Transverse colon (tissue), 4 donors: ENCODE measurements at regions not wholly inside any gene's neighbourhood (a gene's known extent, or its start where the extent isn't known, plus 50 kb on each side); places are given as distances from the start of the nearest gene placed in this dataset.
A peak's percentile ranks its signal among the peaks of the same experiment; 100 is the strongest.

ENCODE experiments used
- DNase-seq: peaks from one replicate; pipeline ENCODE4 v3.0.0-alpha.2; 2019
- H3K27ac ChIP-seq, 4 donors: fragments of 200-600 bp; sonication (generic); 2 replicates each; pipeline ENCODE4 v1.5.1; 2016 to 2018; ENCODE audit warnings: inconsistent platforms in 4 of 4
- H3K27me3 ChIP-seq: fragments of 200-600 bp; sonication (generic); 2 replicates; pipeline ENCODE4 v1.5.1; 2017; ENCODE audit warnings: inconsistent platforms
- H3K36me3 ChIP-seq, 4 donors: fragments of 200-600 bp; sonication (generic); 2 replicates each; pipeline ENCODE4 v1.5.1; 2017 to 2019; ENCODE audit warnings: inconsistent platforms in 4 of 4
- H3K4me1 ChIP-seq, 4 donors: fragments of 200-600 bp; sonication (generic); 2 replicates each; pipeline ENCODE4 v1.5.1; 2017 to 2020; ENCODE audit warnings: inconsistent platforms in 4 of 4
- H3K4me3 ChIP-seq, 4 donors: fragments of 200-600 bp; sonication (generic); 1 replicate in 1 of 4; 2 replicates in 3 of 4; pipeline versions ENCODE4 v1.5.1 to v1.6.1; 2017 to 2019; ENCODE audit warnings: inconsistent platforms in 4 of 4
- H3K9me3 ChIP-seq, 2 donors: fragments of 200-600 bp; sonication (generic); 2 replicates each; pipeline ENCODE4 v1.5.1; 2017 to 2019; ENCODE audit warnings: inconsistent platforms in 2 of 2
- EP300 ChIP-seq: sonication (generic); formaldehyde crosslinking; IDR thresholded peaks from one replicate; pipeline ENCODE4 v1.6.1; 2017; ENCODE audit warnings: antibody characterized with exemption, low read depth
- POLR2A ChIP-seq: fragments of 450-650 bp; IDR thresholded peaks from one replicate; pipeline ENCODE4 v1.6.1; 2016; ENCODE audit warnings: antibody characterized with exemption, mild to moderate bottlenecking, moderate library complexity
- POLR2AphosphoS5 ChIP-seq, 3 donors: sonication (generic); formaldehyde crosslinking; IDR thresholded peaks; one replicate each; pipeline ENCODE4 v1.6.1; 2016; ENCODE audit warnings: antibody characterized with exemption in 3 of 3
- WGBS, 2 donors: methylation state at CpG; one replicate each; pipeline ENCODE4 v1.1.5; 2018; ENCODE audit warnings: low coverage in 1 of 2; 5-methylcytosine and 5-hydroxymethylcytosine counted together
- in situ Hi-C, 4 donors: fragments of 200-750 bp; cut with MboI; loops; one replicate each; pipeline versions ENCODE4 v1.15.0 to v1.15.1; 2017; ENCODE audit warnings: low sequenced_read_pairs in 3 of 4, low pct_ligation_motif_present in 1 of 4, low pct_unique_long_range_greater_than_20kb in 1 of 4
- intact Hi-C: fragments of 100-400 bp; cut with DNase I; formaldehyde crosslinking; loops from one replicate; pipeline ENCODE4 v1.15.1; 2023; ENCODE audit warnings: low total_unique reads
- TF ChIP-seq, protein P1 (sequence below), 5 experiments: fragments of 200-600 bp in 3 of 5; fragments of 450-650 bp in 2 of 5; sonication (generic) in 3 of 5; IDR thresholded peaks; 1 replicate in 2 of 5; 2 replicates in 3 of 5; pipeline ENCODE4 v1.5.1; 2016 to 2017; ENCODE audit warnings: antibody characterized with exemption in 5 of 5, inconsistent platforms in 3 of 5, mild to moderate bottlenecking in 2 of 5, moderate library complexity in 1 of 5

DNA sequence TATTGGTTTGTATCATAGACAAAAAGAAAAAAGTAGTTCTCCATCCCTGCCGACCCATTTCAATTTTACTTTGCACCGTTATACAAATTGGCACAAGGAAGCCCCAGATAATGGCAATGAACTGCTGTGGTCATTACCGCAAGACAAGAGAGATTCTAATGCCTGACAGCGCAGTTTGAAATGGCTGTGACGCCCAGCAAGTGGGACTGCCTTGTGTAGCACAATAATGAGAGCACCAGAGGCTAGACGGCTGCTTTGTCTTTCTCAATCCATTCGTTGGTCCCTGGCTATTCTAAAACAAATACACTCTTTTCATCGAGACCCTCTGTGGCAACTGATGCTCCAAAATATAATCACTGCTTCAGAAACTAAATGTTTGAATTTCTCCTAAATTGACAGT, 192.4 kb upstream of the NEIL3 start:
- intact Hi-C loops = no loop called here
- 62 to 66% methylated on average over 7 to 8 of the region's 8 CpGs for WGBS, 2 donors
- Histone ChIP-seq H3K4me3 (no peak overlapping the region), H3K27me3 (no peaks in the 10 kb centered on the region), H3K27ac (no peak overlapping the region), H3K9me3 (no peaks in the 10 kb centered on the region), H3K4me1 (no peaks in the 10 kb centered on the region), H3K36me3 (no peaks in the 10 kb centered on the region)
- no peak for DNase-seq
- in situ Hi-C loops = no loop called here
- TF ChIP-seq EP300 = no peak
- no peak for TF ChIP-seq POLR2AphosphoS5 (IDR thresholded peaks at IDR 0.05)
- TF ChIP-seq, protein P1, sequence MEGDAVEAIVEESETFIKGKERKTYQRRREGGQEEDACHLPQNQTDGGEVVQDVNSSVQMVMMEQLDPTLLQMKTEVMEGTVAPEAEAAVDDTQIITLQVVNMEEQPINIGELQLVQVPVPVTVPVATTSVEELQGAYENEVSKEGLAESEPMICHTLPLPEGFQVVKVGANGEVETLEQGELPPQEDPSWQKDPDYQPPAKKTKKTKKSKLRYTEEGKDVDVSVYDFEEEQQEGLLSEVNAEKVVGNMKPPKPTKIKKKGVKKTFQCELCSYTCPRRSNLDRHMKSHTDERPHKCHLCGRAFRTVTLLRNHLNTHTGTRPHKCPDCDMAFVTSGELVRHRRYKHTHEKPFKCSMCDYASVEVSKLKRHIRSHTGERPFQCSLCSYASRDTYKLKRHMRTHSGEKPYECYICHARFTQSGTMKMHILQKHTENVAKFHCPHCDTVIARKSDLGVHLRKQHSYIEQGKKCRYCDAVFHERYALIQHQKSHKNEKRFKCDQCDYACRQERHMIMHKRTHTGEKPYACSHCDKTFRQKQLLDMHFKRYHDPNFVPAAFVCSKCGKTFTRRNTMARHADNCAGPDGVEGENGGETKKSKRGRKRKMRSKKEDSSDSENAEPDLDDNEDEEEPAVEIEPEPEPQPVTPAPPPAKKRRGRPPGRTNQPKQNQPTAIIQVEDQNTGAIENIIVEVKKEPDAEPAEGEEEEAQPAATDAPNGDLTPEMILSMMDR (IDR thresholded peaks at IDR 0.05) = no peak
- TF ChIP-seq POLR2A = no peak

DNA sequence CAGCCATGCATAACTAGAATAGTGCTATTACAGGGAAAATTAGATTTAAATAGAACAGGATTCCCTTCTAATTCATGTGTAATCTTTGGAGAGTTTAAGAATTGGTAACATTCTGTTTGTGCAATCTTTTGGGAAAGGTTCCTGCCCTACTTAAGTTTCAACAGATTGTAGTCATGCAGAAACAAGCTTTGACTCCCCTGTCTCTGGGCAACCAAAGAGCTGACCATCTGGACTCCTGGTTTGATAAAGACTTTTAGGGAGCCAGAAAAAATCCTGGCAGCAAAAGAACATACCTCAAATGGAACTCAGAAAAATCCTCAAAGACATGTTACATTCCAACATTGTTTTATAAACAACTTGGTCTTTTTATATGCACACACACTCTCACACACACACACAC, 191.1 kb upstream of the NEIL3 start:
- H3K4me1 ChIP-seq = no peaks in the 10 kb centered on the region
- no peak overlapping the region for H3K27ac ChIP-seq
- intact Hi-C loops (no loop called here), in situ Hi-C loops (no loop called here)
- no peak overlapping the region for H3K4me3 ChIP-seq
- DNase-seq = no peak
- no peaks in the 10 kb centered on the region for H3K9me3 ChIP-seq
- no peaks in the 10 kb centered on the region for H3K27me3 ChIP-seq
- no peaks in the 10 kb centered on the region for H3K36me3 ChIP-seq
- TF ChIP-seq, protein P1 (IDR thresholded peaks at IDR 0.05) = no peak
- peak in 1 of 3 donors; percentile 35 for TF ChIP-seq POLR2AphosphoS5 (IDR thresholded peaks at IDR 0.05)
- TF ChIP-seq POLR2A = no peak
- TF ChIP-seq EP300 = no peak

DNA sequence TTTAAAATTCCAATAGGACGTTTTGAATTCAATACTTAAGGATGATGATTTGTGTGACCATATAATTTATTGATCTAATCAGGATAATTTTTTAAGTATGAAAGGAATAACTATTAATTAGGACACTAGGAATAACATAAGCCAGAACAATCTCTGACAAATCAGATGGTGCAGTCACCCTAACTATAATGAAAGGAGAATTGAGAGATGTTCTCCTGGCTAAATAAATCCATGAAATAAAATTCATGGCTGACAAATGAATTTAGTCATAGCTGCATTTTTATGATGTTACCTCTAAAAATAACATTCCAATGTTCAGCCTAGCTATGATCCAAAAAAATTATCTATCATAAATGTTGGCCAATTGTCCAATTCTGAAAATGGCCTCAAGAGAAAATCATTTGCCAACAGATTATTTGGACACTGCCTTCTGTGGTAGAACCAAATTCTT, 190.6 kb upstream of the NEIL3 start:
- Histone ChIP-seq H3K27ac (no peak overlapping the region), H3K4me3 (no peak overlapping the region), H3K9me3 (no peaks in the 10 kb centered on the region), H3K36me3 (no peaks in the 10 kb centered on the region), H3K4me1 (no peaks in the 10 kb centered on the region), H3K27me3 (no peaks in the 10 kb centered on the region)
- 15 to 20% methylated on average over 1 of the region's 1 CpG for WGBS, 2 donors
- DNase-seq = no peak
- in situ Hi-C loops (no loop called here), intact Hi-C loops (no loop called here)
- TF ChIP-seq POLR2AphosphoS5 (IDR thresholded peaks at IDR 0.05) = no peak

DNA sequence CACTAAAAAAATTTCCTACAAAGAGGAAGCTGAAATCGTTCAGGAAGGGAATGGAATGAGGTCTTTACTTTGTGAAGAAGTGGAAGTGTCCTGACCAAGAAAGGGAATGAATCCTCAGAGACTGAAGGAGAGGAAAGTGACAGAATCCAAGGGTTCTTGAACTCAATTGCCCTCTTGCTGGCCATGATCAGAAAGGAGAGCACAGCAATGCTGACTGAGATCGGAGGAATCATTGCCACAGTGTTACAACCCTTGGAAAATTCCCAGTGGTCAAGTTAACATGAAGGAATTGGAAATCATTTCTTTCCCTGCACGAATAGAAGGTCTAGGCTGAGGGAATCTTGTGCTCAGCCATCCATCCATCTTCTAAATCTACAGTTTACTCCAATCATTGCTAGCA, 190.0 kb upstream of the NEIL3 start:
- no peak for DNase-seq
- H3K36me3 ChIP-seq = no peaks in the 10 kb centered on the region
- H3K4me3 ChIP-seq = no peak overlapping the region
- no peaks in the 10 kb centered on the region for H3K27me3 ChIP-seq
- WGBS, 2 donors = 50 to 57% methylated on average over 1 to 3 of the region's 3 CpGs
- no peak overlapping the region for H3K27ac ChIP-seq
- no peaks in the 10 kb centered on the region for H3K4me1 ChIP-seq
- intact Hi-C loops (no loop called here), in situ Hi-C loops (no loop called here)
- no peaks in the 10 kb centered on the region for H3K9me3 ChIP-seq
- no peak for TF ChIP-seq EP300
- TF ChIP-seq, protein P1 (IDR thresholded peaks at IDR 0.05) = no peak

DNA sequence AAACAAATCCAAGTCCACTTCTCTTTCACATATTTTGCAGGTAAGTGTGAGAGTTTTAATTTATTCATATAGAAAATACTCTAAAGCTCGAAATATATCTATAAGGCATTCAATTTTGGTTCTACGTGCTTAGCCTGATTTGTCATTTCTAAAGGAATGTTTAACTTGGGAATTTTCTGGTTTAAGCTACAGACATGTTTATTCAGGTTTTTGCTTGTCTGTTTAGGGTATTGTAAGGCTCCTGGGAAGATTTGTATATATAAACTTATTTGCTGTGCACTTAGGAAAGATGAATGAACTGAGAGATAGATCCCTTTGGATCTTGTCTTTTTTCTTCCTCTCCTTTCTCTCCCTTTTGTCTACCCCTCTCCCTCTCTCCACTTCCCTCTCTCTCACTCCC, 185.9 kb upstream of the NEIL3 start:
- Histone ChIP-seq H3K27ac (no peak overlapping the region), H3K36me3 (no peaks in the 10 kb centered on the region), H3K4me3 (no peak overlapping the region), H3K4me1 (no peaks in the 10 kb centered on the region), H3K27me3 (no peaks in the 10 kb centered on the region), H3K9me3 (no peaks in the 10 kb centered on the region)
- intact Hi-C loops = no loop called here
- no peak for DNase-seq
- in situ Hi-C loops = no loop called here
- WGBS, 2 donors = 56 to 66% methylated on average over 2 of the region's 2 CpGs
- TF ChIP-seq POLR2AphosphoS5 (IDR thresholded peaks at IDR 0.05) = no peak
- TF ChIP-seq, protein P1 (IDR thresholded peaks at IDR 0.05) = no peak
- TF ChIP-seq POLR2A = no peak
- TF ChIP-seq EP300 = no peak
